ENCODE measurements at regions not wholly inside any gene's neighbourhood (a gene's known extent, or its start where the extent isn't known, plus 50 kb on each side); places are given as distances from the start of the nearest gene placed in this dataset.

GRCh38 chr2:56113382-56113975 lies 70.3 kb upstream of the CCDC85A start:
- Histone ChIP-seq H3K27ac (no peak overlapping the region), H3K36me3 (no peaks in the 10 kb centered on the region), H3K4me3 (no peak overlapping the region), H3K4me1 (no peaks in the 10 kb centered on the region), H3K9me3 (no peaks in the 10 kb centered on the region), H3K27me3 (no peaks in the 10 kb centered on the region)
- TF ChIP-seq CTCF (IDR thresholded peaks at IDR 0.05), result no peak
- ATAC-seq (no peak), DNase-seq (no peak)
- intact Hi-C loops (cut with DNase I), result no loop called here
- WGBS, 2 donors, result 32 to 36% methylated on average over 4 of the region's 4 CpGs

- WGBS, 2 donors, result 57 to 69% methylated on average over 4 of the region's 4 CpGs
- H3K27me3 ChIP-seq, result peaks cover 0 to 5% (median 0%) of the 10 kb centered on the region in 7 donors
- H3K4me1 ChIP-seq, result no peaks in the 10 kb centered on the region
- no peak for TF ChIP-seq CTCF (IDR thresholded peaks at IDR 0.05)
- ATAC-seq (no peak), DNase-seq (no peak)
- H3K27ac ChIP-seq, result no peak overlapping the region
- no peak overlapping the region for H3K4me3 ChIP-seq
- no peaks in the 10 kb centered on the region for H3K9me3 ChIP-seq
- no peaks in the 10 kb centered on the region for H3K36me3 ChIP-seq
- intact Hi-C loops (cut with DNase I), result no loop called here
Observed at GRCh38 chr2:56117764-56118163, 66.0 kb upstream of the CCDC85A start.

- Histone ChIP-seq H3K9me3 (no peaks in the 10 kb centered on the region), H3K27ac (no peak overlapping the region), H3K27me3 (peaks cover 0 to 11% (median 0%) of the 10 kb centered on the region in 7 donors), H3K4me3 (no peak overlapping the region), H3K4me1 (no peaks in the 10 kb centered on the region), H3K36me3 (no peaks in the 10 kb centered on the region)
- 73 to 81% methylated on average over 4 of the region's 4 CpGs for WGBS, 2 donors
- TF ChIP-seq CTCF (IDR thresholded peaks at IDR 0.05), result no peak
- intact Hi-C loops (cut with DNase I), result no loop called here
- DNase-seq (no peak), ATAC-seq (no peak)
Observed at GRCh38 chr2:56118474-56118873, 65.3 kb upstream of the CCDC85A start.

GRCh38 chr2:56121995-56122394 lies 61.8 kb upstream of the CCDC85A start:
- no peaks in the 10 kb centered on the region for H3K9me3 ChIP-seq
- intact Hi-C loops (cut with DNase I), result no loop called here
- H3K27me3 ChIP-seq, result peaks cover 0 to 16% (median 0%) of the 10 kb centered on the region in 7 donors
- WGBS, 2 donors, result 83 to 91% methylated on average over 1 of the region's 1 CpG
- H3K36me3 ChIP-seq, result no peaks in the 10 kb centered on the region
- DNase-seq, result no peak
- ATAC-seq, result no peak
- no peaks in the 10 kb centered on the region for H3K4me1 ChIP-seq
- TF ChIP-seq CTCF (IDR thresholded peaks at IDR 0.05), result no peak
- no peak overlapping the region for H3K27ac ChIP-seq
- no peak overlapping the region for H3K4me3 ChIP-seq

Data from heart right ventricle (tissue), 16 donors.